NCI-H82 (cell line): ENCODE measurements at regions not wholly inside any gene's neighbourhood (a gene's known extent, or its start where the extent isn't known, plus 50 kb on each side); places are given as distances from the start of the nearest gene placed in this dataset.

Source experiments
- DNase-seq: peaks from one replicate; lab custom pipeline; 2025; lab: John Stamatoyannopoulos, UW

DNA sequence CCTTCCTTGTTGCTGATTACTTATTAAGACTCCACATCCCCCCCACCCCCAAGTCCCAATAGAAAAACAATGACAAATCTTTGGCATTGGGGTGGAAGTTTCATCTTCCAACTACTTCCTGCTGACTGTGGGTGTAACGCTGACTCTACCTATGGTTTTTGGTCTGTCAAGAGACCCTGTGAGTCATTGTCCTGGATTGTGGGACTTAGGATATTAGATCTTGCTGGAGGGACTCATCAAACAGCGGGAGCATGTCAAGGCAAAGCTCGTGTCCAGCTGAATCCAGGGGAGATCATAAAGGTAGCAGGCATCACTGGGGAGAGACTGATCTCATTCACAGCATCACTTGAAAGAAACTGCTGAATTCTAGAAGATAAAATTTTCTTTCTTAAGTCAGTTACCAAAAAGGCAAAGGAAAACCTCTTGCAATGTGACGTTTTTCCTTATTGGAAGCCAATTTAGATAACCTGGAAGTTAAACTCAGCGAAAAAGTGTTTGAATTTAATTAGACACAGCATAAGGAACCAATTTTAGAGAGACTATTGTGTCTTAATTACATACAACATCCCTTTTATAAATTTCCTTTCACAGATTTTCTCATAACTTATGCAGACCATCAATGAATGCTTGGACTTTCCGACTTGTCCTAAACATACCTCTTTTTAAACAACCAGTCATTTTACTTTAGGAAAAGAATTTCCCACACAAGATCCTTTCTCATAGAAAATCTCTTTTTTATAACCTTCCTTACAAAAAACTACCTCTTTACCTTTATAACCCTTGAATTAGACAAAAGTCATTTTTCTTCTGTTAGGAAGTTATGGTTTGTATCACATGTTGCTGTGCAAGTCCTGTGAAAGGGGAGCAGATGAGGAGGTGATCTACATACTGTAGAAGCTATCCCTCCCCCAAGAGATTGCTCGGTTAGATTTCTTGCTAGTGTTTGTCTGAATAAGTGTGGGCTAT, 94.6 kb upstream of the SCAF11 start:
- DNase-seq: no peak

GRCh38 chr12:46082490-46083200, 92.3 kb upstream of the SCAF11 start:
- DNase-seq: no peak

DNA sequence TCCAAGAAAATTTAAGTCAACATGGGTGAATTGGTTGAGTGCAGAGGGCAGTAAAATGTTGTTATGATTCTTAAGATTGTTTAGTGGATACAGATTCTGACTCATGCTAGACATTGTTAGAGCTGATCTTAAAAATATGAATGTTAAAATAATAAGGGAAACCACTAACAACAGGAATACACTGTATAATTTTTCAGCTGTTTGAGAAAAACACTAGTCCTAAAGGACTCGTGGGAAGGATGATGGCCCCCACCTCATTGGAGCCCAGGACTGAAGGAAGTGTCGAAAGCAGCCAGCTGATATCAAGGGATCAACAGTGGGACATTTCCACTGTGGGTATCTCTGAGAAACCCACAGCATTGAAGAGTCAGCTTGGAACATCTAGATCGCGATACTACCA, 82.9 kb upstream of the SCAF11 start:
- DNase-seq: no peak

DNA sequence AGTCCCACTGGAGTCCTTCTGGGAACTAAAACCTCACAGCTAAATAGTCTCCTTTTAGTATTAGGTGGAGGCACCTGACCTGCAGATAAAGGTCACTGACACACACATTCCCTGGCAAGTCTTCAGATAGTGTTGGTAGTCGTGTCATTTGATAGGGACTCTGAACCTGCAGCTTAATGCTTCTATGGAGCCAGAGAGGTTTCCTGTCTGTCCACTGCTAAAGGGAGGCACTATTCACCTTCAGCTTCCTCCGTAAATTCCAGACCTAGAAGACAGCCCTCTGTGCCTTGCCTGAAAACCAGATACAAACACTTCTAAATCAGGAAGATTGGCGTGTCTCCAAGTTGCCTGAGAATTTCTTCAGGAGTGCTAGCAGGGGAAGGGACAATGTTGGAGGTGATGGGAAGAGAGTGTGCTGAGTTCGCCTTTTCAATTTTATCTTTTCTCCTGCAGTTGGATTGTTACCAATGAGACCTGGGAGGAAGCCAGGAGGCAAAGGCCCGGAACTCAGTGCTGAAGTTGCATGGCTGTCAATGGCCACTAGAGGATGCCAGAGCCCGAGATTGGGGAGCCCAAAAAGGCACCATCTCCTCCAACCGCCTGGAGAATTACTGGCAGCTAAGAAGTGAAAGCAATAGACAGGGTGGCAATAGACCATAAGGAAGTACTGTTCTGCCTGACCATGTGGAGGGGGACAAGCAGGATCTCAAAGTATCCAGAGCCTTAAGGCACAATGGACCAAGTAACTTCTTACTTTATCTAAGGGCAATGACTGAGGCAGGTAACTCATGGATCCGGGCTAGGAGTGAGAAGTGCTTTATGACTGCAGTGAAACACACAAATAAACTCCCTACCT, 81.6 kb upstream of the SCAF11 start:
- peak; percentile 83 for DNase-seq

DNA sequence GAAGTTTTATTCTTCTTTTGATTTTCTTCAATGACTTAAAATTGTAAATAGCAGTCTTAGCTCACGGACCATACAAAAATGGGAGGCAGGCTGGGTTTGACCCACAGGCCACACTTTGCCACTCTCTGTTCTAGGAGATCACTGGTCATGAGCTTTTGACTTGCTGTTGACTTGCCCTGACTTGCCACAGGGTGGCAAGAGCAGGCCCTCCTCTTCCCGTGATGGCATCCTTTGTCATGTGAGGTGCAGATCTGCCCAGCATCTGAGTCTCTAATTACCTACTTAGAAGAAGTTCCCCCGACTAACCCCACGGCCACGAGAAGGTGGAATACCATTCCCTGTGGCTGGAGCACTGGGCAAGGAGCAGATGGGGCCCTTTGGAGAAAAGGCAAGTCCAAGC, 81.0 kb upstream of the SCAF11 start:
- no peak for DNase-seq

DNA sequence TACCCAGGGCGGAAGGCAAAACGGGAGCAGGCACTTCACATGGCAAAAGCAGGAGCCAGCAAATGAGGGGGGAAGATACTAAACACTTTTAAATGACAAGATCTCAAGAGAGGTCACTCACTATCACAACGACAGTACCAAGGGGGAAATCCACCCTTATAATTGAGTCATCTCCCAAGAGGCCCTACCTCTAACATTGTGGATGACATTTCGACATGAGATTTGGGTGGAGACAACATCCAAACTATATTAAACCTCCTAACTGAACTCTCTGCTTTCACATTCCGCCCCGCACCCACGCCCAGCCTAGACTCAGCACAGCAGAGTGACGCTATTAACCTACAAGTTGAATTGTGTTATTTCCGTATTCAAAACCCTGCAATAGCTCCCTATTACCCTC, 76.7 kb upstream of the SCAF11 start:
- DNase-seq: no peak

GRCh38 chr12:46065412-46066166, 75.2 kb upstream of the SCAF11 start:
- no peak for DNase-seq

GRCh38 chr12:46064548-46064947, 74.2 kb upstream of the SCAF11 start:
- DNase-seq: no peak

DNA sequence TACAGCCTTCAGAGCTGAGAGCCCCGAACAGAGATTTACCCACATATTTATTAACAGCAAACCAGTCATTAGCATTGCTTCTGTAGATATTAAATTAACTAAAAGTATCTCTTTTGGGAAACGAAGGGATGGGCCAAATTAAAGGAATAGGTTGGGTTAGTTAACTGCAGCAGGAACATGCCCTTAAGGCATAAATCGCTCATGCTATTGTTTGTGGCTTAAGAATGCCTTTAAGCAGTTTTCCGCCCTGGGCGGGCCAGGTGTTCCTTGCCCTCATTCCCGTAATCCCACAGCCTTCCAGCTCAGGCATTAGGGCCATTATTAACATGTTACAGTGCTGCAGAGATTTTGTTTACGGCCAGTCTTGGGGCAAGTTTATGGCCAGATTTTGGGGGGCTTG, 68.3 kb upstream of the SCAF11 start:
- peak; percentile 16 for DNase-seq

DNA sequence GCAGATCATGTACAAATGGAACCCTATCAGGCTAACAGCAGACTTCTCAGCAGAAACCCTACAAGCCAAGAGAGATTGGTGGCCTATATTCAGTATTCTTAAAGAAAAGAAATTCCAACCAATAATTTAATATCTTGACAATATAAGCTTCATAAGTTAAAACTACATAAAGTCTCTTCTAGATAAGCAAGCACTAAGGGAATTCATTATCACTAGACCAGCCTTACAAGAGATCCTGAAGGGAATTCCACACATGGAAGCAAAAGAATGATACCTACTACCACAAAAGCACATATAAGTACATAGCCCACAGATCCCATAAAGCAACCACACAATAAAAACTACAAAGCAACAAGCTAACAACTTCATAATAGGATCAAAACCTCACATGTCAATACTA, 60.4 kb upstream of the SCAF11 start:
- DNase-seq: no peak

- no peak for DNase-seq
Observed at GRCh38 chr12:46049665-46050064, 59.3 kb upstream of the SCAF11 start.

DNA sequence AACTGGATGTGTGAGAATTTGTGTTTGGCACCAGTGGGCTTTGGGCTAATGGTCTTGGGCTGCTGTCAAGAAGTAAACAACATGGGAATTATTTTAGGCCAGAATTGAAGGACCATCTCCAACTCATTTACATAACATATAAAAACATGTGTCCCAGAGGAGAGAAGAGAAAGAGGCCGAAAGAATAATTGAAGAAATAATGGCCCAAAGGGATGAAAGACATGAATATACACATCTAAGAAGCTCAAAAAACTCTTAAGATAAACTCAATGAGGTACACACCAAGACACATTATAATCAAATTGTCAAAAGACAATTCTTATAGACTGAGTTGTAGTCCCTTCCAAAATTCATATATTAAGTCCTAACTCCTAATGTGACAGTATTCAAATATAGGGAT, 56.1 kb upstream of the SCAF11 start:
- DNase-seq: no peak

DNA sequence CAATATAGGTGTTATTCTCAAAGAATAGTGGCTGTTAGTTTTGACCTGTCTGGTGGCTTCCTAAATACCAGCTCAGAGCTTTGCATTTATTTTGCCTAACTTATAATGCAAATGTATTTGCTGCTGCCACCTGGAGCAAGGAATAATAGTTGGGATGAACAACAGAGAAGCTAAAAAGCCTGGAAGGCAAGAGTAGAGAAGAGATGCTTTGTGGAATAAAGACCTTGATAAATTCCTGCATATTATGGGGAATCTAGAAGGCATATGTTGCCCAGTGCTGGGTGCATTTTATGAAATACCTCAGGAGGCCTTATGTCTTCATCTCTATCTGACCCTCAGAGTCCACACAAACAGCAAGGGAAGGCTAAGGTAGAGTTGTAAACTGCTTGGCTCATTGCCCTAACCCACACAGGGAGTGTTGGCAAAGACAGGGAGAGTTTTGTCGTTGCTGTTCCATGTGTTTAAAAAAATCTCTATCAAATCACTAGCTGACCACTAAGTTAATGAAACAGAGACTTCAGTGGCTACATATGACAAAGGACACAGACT, 53.7 kb upstream of the SCAF11 start:
- no peak for DNase-seq
